GM06990 (cell line): ENCODE measurements at regions not wholly inside any gene's neighbourhood (a gene's known extent, or its start where the extent isn't known, plus 50 kb on each side); places are given as distances from the start of the nearest gene placed in this dataset.

ENCODE experiments used
- DNase-seq: peaks from one replicate; pipeline ENCODE4 v3.0.0-alpha.2; 2011; ENCODE audit not compliant: insufficient read length; ENCODE audit errors: extremely low read depth
- H3K27me3 ChIP-seq: replicated peaks from 2 replicates; pipeline ENCODE4 v1.6.0; 2011; ENCODE audit warnings: low read length; ENCODE audit not compliant: control insufficient read depth, insufficient read depth
- H3K36me3 ChIP-seq: 2 replicates; pipeline ENCODE4 v1.5.1; 2011; ENCODE audit warnings: low read length; ENCODE audit not compliant: control insufficient read depth, insufficient read depth
- H3K4me3 ChIP-seq: replicated peaks from 2 replicates; pipeline ENCODE4 v1.5.1; 2011; ENCODE audit warnings: low read depth, mild to moderate bottlenecking, control low read depth, low read length
- CTCF ChIP-seq: IDR thresholded peaks from 2 replicates; pipeline ENCODE4 v1.5.1; 2011; ENCODE audit warnings: low read length, control low read depth, mild to moderate bottlenecking, inconsistent platforms; ENCODE audit not compliant: insufficient read depth, poor library complexity, severe bottlenecking

GRCh38 chr16:50464325-50465290 lies 83.6 kb upstream of the NKD1 start:
- TF ChIP-seq CTCF: no peak
- Histone ChIP-seq H3K36me3 (no peaks in the 10 kb centered on the region), H3K27me3 (no peaks in the 10 kb centered on the region; the same call in 1 of the 2 replicates), H3K4me3 (no peak overlapping the region)
- no peak for DNase-seq

- no peak for DNase-seq
- TF ChIP-seq CTCF: no peak
Measured at GRCh38 chr16:50463581-50464324, 84.4 kb upstream of the NKD1 start.

GRCh38 chr16:50462793-50463507 lies 85.2 kb upstream of the NKD1 start:
- Histone ChIP-seq H3K27me3 (no peaks in the 10 kb centered on the region; the same call in 1 of the 2 replicates), H3K4me3 (no peak overlapping the region), H3K36me3 (no peaks in the 10 kb centered on the region)
- TF ChIP-seq CTCF: no peak
- DNase-seq: no peak

More at GRCh38 chr16:50463581-50464324, 84.4 kb upstream of the NKD1 start:
- Histone ChIP-seq H3K36me3 (no peaks in the 10 kb centered on the region), H3K4me3 (no peak overlapping the region), H3K27me3 (no peaks in the 10 kb centered on the region; the same call in 1 of the 2 replicates)

- no peak for DNase-seq
- no peak overlapping the region for H3K4me3 ChIP-seq
- H3K27me3 ChIP-seq: no peaks in the 10 kb centered on the region; the same call in 1 of the 2 replicates
Measured at GRCh38 chr16:50461400-50461760, 86.8 kb upstream of the NKD1 start.

More at GRCh38 chr16:50461400-50461760, 86.8 kb upstream of the NKD1 start:
- TF ChIP-seq CTCF: no peak
- H3K36me3 ChIP-seq: no peaks in the 10 kb centered on the region
